ENCODE measurements at regions not wholly inside any gene's neighbourhood (a gene's known extent, or its start where the extent isn't known, plus 50 kb on each side); places are given as distances from the start of the nearest gene placed in this dataset.

DNA sequence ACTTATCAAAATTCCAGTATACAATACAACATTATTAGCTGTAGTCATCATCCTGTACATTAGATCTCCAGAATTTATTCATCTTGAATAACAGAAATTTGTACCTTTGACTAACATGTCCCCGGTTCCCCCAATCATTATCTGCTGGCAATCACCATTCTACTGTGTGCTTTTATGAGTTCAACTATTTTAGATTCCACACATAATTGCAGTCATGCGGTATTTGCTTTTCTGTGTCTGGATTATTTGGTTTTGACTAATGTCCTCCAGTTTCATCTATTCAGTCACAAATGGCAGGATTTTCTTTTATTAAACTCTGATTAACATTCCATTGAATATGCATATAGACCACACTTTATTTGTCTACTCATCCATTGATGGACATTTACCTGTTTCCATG, 530.7 kb upstream of the SLITRK1 start:
- Histone ChIP-seq H3K4me1 (ENCODE audit: insufficient read depth, low read length, poor library complexity, severe bottlenecking) (no peaks in the 10 kb centered on the region), H3F3A (ENCODE audit: low read depth) (no peaks in the 10 kb centered on the region), H3K9me3 (ENCODE audit: insufficient read depth, low read depth, low read length) (no peaks in the 10 kb centered on the region), H4K20me1 (ENCODE audit: insufficient read depth, low read length, poor library complexity, severe bottlenecking) (no peaks in the 10 kb centered on the region), H3K4me2 (ENCODE audit: low read depth, low read length, poor library complexity, severe bottlenecking) (no peak overlapping the region), H3K9ac (ENCODE audit: low read depth, low read length, poor library complexity, severe bottlenecking) (no peak overlapping the region), H3K27me3 (ENCODE audit: insufficient read depth, low read length, poor library complexity, severe bottlenecking) (no peaks in the 10 kb centered on the region), H3K9me2 (replicated peaks; ENCODE audit: low read depth, low read length) (no peaks in the 10 kb centered on the region), H3K36me3 (ENCODE audit: insufficient read depth, low read length) (no peaks in the 10 kb centered on the region), H2AFZ (ENCODE audit: low read length) (no peak overlapping the region), H3K79me2 (ENCODE audit: insufficient read depth, low read length) (no peaks in the 10 kb centered on the region), H3K4me3 (ENCODE audit: low read length, poor library complexity, severe bottlenecking) (no peak overlapping the region)
- no peak for TF ChIP-seq EZH2phosphoT487 (IDR thresholded peaks at IDR 0.05; ENCODE audit: borderline replicate concordance)
- TF ChIP-seq, protein P1, sequence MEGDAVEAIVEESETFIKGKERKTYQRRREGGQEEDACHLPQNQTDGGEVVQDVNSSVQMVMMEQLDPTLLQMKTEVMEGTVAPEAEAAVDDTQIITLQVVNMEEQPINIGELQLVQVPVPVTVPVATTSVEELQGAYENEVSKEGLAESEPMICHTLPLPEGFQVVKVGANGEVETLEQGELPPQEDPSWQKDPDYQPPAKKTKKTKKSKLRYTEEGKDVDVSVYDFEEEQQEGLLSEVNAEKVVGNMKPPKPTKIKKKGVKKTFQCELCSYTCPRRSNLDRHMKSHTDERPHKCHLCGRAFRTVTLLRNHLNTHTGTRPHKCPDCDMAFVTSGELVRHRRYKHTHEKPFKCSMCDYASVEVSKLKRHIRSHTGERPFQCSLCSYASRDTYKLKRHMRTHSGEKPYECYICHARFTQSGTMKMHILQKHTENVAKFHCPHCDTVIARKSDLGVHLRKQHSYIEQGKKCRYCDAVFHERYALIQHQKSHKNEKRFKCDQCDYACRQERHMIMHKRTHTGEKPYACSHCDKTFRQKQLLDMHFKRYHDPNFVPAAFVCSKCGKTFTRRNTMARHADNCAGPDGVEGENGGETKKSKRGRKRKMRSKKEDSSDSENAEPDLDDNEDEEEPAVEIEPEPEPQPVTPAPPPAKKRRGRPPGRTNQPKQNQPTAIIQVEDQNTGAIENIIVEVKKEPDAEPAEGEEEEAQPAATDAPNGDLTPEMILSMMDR (conservative IDR thresholded peaks at IDR 0.05; ENCODE audit: low read length), result no peak

- TF ChIP-seq, protein P1 (conservative IDR thresholded peaks at IDR 0.05; ENCODE audit: low read length), result no peak
- H3K9me3 ChIP-seq (ENCODE audit: insufficient read depth, low read depth, low read length), result no peaks in the 10 kb centered on the region
- H3K36me3 ChIP-seq (ENCODE audit: insufficient read depth, low read length), result no peaks in the 10 kb centered on the region
- H3K4me1 ChIP-seq (ENCODE audit: insufficient read depth, low read length, poor library complexity, severe bottlenecking), result no peaks in the 10 kb centered on the region
- no peaks in the 10 kb centered on the region for H4K20me1 ChIP-seq (ENCODE audit: insufficient read depth, low read length, poor library complexity, severe bottlenecking)
- no peaks in the 10 kb centered on the region for H3K27me3 ChIP-seq (ENCODE audit: insufficient read depth, low read length, poor library complexity, severe bottlenecking)
- H3K9ac ChIP-seq (ENCODE audit: low read depth, low read length, poor library complexity, severe bottlenecking), result no peak overlapping the region
- no peaks in the 10 kb centered on the region for H3K79me2 ChIP-seq (ENCODE audit: insufficient read depth, low read length)
- H3K4me2 ChIP-seq (ENCODE audit: low read depth, low read length, poor library complexity, severe bottlenecking), result no peak overlapping the region
- no peak overlapping the region for H3K4me3 ChIP-seq (ENCODE audit: low read length, poor library complexity, severe bottlenecking)
- no peak overlapping the region for H2AFZ ChIP-seq (ENCODE audit: low read length)
- no peaks in the 10 kb centered on the region for H3K9me2 ChIP-seq (replicated peaks; ENCODE audit: low read depth, low read length)
- no peaks in the 10 kb centered on the region for H3F3A ChIP-seq (ENCODE audit: low read depth)
Measured at GRCh38 chr13:84405286-84405685, 523.0 kb upstream of the SLITRK1 start.

DNA sequence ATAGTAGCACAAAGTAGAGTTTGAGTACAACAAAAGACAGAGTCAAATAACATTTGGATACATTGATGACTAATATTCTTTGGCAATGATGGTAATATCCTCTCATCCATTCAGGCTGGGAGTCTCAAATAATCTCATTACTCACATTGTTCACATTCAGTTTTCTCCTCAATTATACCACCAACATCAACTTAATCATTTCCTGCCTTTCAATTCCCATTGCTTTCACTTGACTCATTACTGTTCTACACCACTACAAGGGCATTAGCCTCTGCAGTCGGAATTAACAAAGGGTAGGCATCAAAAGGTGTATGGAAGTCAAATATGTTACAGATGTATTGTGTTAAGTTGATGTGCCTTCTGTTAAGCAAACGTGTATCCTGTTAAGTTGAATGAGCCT, 518.4 kb upstream of the SLITRK1 start:
- Histone ChIP-seq H3K9me3 (ENCODE audit: insufficient read depth, low read depth, low read length) (peaks cover 6% of the 10 kb centered on the region; the same call in 1 of the 2 replicates), H3K36me3 (ENCODE audit: insufficient read depth, low read length) (no peaks in the 10 kb centered on the region), H3K79me2 (ENCODE audit: insufficient read depth, low read length) (no peaks in the 10 kb centered on the region), H3K4me3 (ENCODE audit: low read length, poor library complexity, severe bottlenecking) (no peak overlapping the region), H3K9ac (ENCODE audit: low read depth, low read length, poor library complexity, severe bottlenecking) (no peak overlapping the region), H2AFZ (ENCODE audit: low read length) (no peak overlapping the region), H3K4me1 (ENCODE audit: insufficient read depth, low read length, poor library complexity, severe bottlenecking) (no peaks in the 10 kb centered on the region), H4K20me1 (ENCODE audit: insufficient read depth, low read length, poor library complexity, severe bottlenecking) (no peaks in the 10 kb centered on the region), H3K9me2 (replicated peaks; ENCODE audit: low read depth, low read length) (no peaks in the 10 kb centered on the region), H3K27me3 (ENCODE audit: insufficient read depth, low read length, poor library complexity, severe bottlenecking) (no peaks in the 10 kb centered on the region), H3F3A (ENCODE audit: low read depth) (no peaks in the 10 kb centered on the region), H3K4me2 (ENCODE audit: low read depth, low read length, poor library complexity, severe bottlenecking) (no peak overlapping the region)
- TF ChIP-seq, protein P1 (conservative IDR thresholded peaks at IDR 0.05; ENCODE audit: low read length), result no peak
- TF ChIP-seq EZH2phosphoT487 (IDR thresholded peaks at IDR 0.05; ENCODE audit: borderline replicate concordance), result no peak
